ENCODE measurements at regions not wholly inside any gene's neighbourhood (a gene's known extent, or its start where the extent isn't known, plus 50 kb on each side); places are given as distances from the start of the nearest gene placed in this dataset.
"Not testable (repeated sequence)": the region's sequence is repeated elsewhere in the genome, so short reads cannot be mapped to it uniquely, and the experiment has no call there.

GRCh38 chr2:35443087-35443486 lies 912.5 kb upstream of the CRIM1 start:
- no peak for DNase-seq (ENCODE audit: low read depth)

GRCh38 chr2:35441575-35441974 lies 914.0 kb upstream of the CRIM1 start:
- not testable (repeated sequence) for DNase-seq (ENCODE audit: low read depth)

GRCh38 chr2:35440308-35440707 lies 915.3 kb upstream of the CRIM1 start:
- not testable (repeated sequence) for DNase-seq (ENCODE audit: low read depth)

GRCh38 chr2:35436893-35437292 lies 918.7 kb upstream of the CRIM1 start:
- DNase-seq (ENCODE audit: low read depth), result not testable (repeated sequence)

- no peak for DNase-seq (ENCODE audit: low read depth)
These were observed 927.0 kb upstream of the CRIM1 start for GRCh38 chr2:35428548-35428947.

GRCh38 chr2:35421485-35421884 lies 934.1 kb upstream of the CRIM1 start:
- no peak for DNase-seq (ENCODE audit: low read depth)

- DNase-seq (ENCODE audit: low read depth), result no peak
These were observed 938.3 kb upstream of the CRIM1 start for GRCh38 chr2:35417293-35417692.

GRCh38 chr2:35416391-35417140 lies 939.0 kb upstream of the CRIM1 start:
- no peak for DNase-seq (ENCODE audit: low read depth)

- DNase-seq (ENCODE audit: low read depth), result no peak
These were observed 939.6 kb upstream of the CRIM1 start for GRCh38 chr2:35415942-35416341.

- no peak for DNase-seq (ENCODE audit: low read depth)
These were observed 940.3 kb upstream of the CRIM1 start for GRCh38 chr2:35415282-35415681.

- DNase-seq (ENCODE audit: low read depth), result no peak
These were observed 945.0 kb upstream of the CRIM1 start for GRCh38 chr2:35410431-35411061.

- no peak for DNase-seq (ENCODE audit: low read depth)
These were observed 945.8 kb upstream of the CRIM1 start for GRCh38 chr2:35409762-35410161.

- DNase-seq (ENCODE audit: low read depth), result no peak
These were observed 947.3 kb upstream of the CRIM1 start for GRCh38 chr2:35408320-35408719.

- DNase-seq (ENCODE audit: low read depth), result no peak
These were observed 963.7 kb upstream of the CRIM1 start for GRCh38 chr2:35391736-35392442.

- no peak for DNase-seq (ENCODE audit: low read depth)
These were observed 976.8 kb upstream of the CRIM1 start for GRCh38 chr2:35378791-35379190.

GRCh38 chr2:35374845-35375244 lies 980.7 kb upstream of the CRIM1 start:
- DNase-seq (ENCODE audit: low read depth), result no peak

- no peak for DNase-seq (ENCODE audit: low read depth)
These were observed 989.7 kb upstream of the CRIM1 start for GRCh38 chr2:35365859-35366258.

- DNase-seq (ENCODE audit: low read depth), result no peak
These were observed 999.2 kb upstream of the CRIM1 start for GRCh38 chr2:35356332-35356731.

GRCh38 chr2:35355056-35355455 lies 1000.5 kb upstream of the CRIM1 start:
- no peak for DNase-seq (ENCODE audit: low read depth)

- DNase-seq (ENCODE audit: low read depth), result no peak
These were observed 1008.0 kb upstream of the CRIM1 start for GRCh38 chr2:35347561-35347960.

- no peak for DNase-seq (ENCODE audit: low read depth)
These were observed 1012.4 kb upstream of the CRIM1 start for GRCh38 chr2:35343135-35343534.

- no peak for DNase-seq (ENCODE audit: low read depth)
These were observed 1016.4 kb upstream of the CRIM1 start for GRCh38 chr2:35339211-35339610.

- DNase-seq (ENCODE audit: low read depth), result no peak
These were observed 1017.7 kb upstream of the CRIM1 start for GRCh38 chr2:35337922-35338321.
